Spleen (tissue), 11 donors: ENCODE measurements at regions not wholly inside any gene's neighbourhood (a gene's known extent, or its start where the extent isn't known, plus 50 kb on each side); places are given as distances from the start of the nearest gene placed in this dataset.

Source experiments
- DNase-seq: peaks from one replicate; pipeline ENCODE4 v3.0.0-alpha.2; 2020
- H3K27ac ChIP-seq, 8 donors: fragments of 200-600 bp; sonication (generic) in 7 of 8; 1 replicate in 4 of 8; 2 replicates in 4 of 8; pipeline versions ENCODE4 v1.5.0 to v1.8.0; 2016 to 2021; ENCODE audit warnings: inconsistent platforms in 4 of 8, mild to moderate bottlenecking in 4 of 8, moderate library complexity in 1 of 8
- H3K27me3 ChIP-seq, 7 donors: fragments of 200-600 bp; sonication (generic) in 6 of 7; replicated peaks in 1 of 7; 1 replicate in 4 of 7; 2 replicates in 3 of 7; pipeline versions ENCODE4 v1.5.0 to v1.8.0; 2016 to 2021; ENCODE audit warnings: inconsistent platforms in 3 of 7, mild to moderate bottlenecking in 1 of 7
- H3K36me3 ChIP-seq, 6 donors: fragments of 200-600 bp; sonication (generic) in 5 of 6; 1 replicate in 4 of 6; 2 replicates in 2 of 6; pipeline versions ENCODE4 v1.5.0 to v1.8.0; 2016 to 2021; ENCODE audit warnings: inconsistent platforms in 2 of 6
- H3K4me1 ChIP-seq, 6 donors: fragments of 200-600 bp; sonication (generic) in 5 of 6; 1 replicate in 3 of 6; 2 replicates in 3 of 6; pipeline versions ENCODE4 v1.5.0 to v1.8.0; 2016 to 2021; ENCODE audit warnings: inconsistent platforms in 3 of 6
- H3K4me3 ChIP-seq, 8 donors: fragments of 200-600 bp; sonication (generic) in 7 of 8; 1 replicate in 4 of 8; 2 replicates in 4 of 8; pipeline versions ENCODE4 v1.5.0 to v1.8.0; 2016 to 2021; ENCODE audit warnings: inconsistent platforms in 4 of 8, mild to moderate bottlenecking in 4 of 8, moderate library complexity in 2 of 8
- H3K9me3 ChIP-seq, 8 donors: fragments of 200-600 bp; sonication (generic) in 7 of 8; 1 replicate in 4 of 8; 2 replicates in 4 of 8; pipeline versions ENCODE4 v1.5.0 to v1.8.0; 2016 to 2021; ENCODE audit warnings: inconsistent platforms in 4 of 8
- POLR2A ChIP-seq, 3 donors: fragments of 450-650 bp; IDR thresholded peaks; one replicate each; pipeline ENCODE4 v1.5.1; 2017; ENCODE audit warnings: antibody characterized with exemption in 3 of 3, mild to moderate bottlenecking in 1 of 3
- POLR2AphosphoS5 ChIP-seq, 3 donors: sonication (generic); formaldehyde crosslinking; IDR thresholded peaks; one replicate each; pipeline ENCODE4 v1.5.1; 2017; ENCODE audit warnings: antibody characterized with exemption in 3 of 3
- WGBS, 5 donors: extraction: QIAGEN DNeasy Blood & Tissue Kit in 3 of 5; methylation state at CpG; one replicate each; pipeline versions ENCODE4 v1.1.5 to v1.1.7; 2013 to 2018; 5-methylcytosine and 5-hydroxymethylcytosine counted together
- intact Hi-C: fragments of 100-400 bp; cut with DNase I; formaldehyde crosslinking; loops from one replicate; pipeline ENCODE4 v1.15.0; 2023; ENCODE audit warnings: low total_unique reads
- TF ChIP-seq, protein P1 (sequence below), 11 experiments: fragments of 200-600 bp in 7 of 11; fragments of 450-650 bp in 4 of 11; sonication (generic) in 4 of 11; IDR thresholded peaks in 8 of 11; conservative IDR thresholded peaks in 3 of 11; 1 replicate in 7 of 11; 2 replicates in 4 of 11; pipeline versions ENCODE4 v1.4.0 to v1.8.0; 2016 to 2021; ENCODE audit warnings: antibody characterized with exemption in 11 of 11, inconsistent platforms in 4 of 11, mild to moderate bottlenecking in 1 of 11
- donor health status: healthy with polysubstance abuse.
- donor health status: DM: no; HTN: no; CAD: no; lungs with moderate emphysema.
- donor health status: DM: no; HTN: no; CAD: no.
- donor health status: Bipolar disorder and iron deficiency.
- donor health status: healthy.
- donor health status: DM: no; HTN: no; CAD: no.
- donor health status: DM: yes; HTN: yes; CAD: no.

DNA sequence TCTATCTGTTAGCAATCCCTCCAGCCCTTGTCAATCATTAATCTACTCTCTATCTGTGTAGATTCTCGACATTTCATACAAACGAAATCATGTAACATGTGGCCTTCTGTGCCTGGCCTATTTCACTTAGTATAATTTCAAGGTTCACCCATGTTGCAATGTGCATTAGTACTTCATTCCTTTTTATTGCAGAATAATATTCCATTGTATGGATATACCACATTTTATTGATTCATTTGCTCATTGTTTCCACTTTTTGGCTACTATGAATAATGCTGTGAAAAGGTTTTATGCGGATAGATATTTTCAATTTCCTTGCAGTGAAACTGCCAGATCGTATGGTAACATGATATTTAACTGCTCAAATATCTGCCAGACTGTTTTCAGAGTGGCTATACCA lies 100.1 kb downstream of the MIAT start:
- intact Hi-C loops, result loop anchor here (5.0 kb wide), 1 partner anchor 1045 kb away; the partner anchor contains the start of gene MN1
- H3K27me3 ChIP-seq, result no peaks in the 10 kb centered on the region
- peaks cover 0 to 13% (median 3%) of the 10 kb centered on the region in 8 donors for H3K9me3 ChIP-seq
- peaks cover 0 to 10% (median 0%) of the 10 kb centered on the region in 6 donors for H3K36me3 ChIP-seq
- H3K4me3 ChIP-seq, result no peak overlapping the region
- WGBS, 5 donors, result 95 to 98% (median 96%) methylated on average over 4 of the region's 4 CpGs
- peaks cover 0 to 10% (median 6%) of the 10 kb centered on the region in 6 donors for H3K4me1 ChIP-seq
- no peak overlapping the region for H3K27ac ChIP-seq
- TF ChIP-seq POLR2AphosphoS5 (IDR thresholded peaks at IDR 0.05) (no peak), POLR2A (IDR thresholded peaks at IDR 0.05) (no peak)
- TF ChIP-seq, protein P1, sequence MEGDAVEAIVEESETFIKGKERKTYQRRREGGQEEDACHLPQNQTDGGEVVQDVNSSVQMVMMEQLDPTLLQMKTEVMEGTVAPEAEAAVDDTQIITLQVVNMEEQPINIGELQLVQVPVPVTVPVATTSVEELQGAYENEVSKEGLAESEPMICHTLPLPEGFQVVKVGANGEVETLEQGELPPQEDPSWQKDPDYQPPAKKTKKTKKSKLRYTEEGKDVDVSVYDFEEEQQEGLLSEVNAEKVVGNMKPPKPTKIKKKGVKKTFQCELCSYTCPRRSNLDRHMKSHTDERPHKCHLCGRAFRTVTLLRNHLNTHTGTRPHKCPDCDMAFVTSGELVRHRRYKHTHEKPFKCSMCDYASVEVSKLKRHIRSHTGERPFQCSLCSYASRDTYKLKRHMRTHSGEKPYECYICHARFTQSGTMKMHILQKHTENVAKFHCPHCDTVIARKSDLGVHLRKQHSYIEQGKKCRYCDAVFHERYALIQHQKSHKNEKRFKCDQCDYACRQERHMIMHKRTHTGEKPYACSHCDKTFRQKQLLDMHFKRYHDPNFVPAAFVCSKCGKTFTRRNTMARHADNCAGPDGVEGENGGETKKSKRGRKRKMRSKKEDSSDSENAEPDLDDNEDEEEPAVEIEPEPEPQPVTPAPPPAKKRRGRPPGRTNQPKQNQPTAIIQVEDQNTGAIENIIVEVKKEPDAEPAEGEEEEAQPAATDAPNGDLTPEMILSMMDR (IDR thresholded peaks at IDR 0.05 in 8 of 11, conservative IDR thresholded peaks at IDR 0.05 in 3 of 11), result no peak
- no peak for DNase-seq

DNA sequence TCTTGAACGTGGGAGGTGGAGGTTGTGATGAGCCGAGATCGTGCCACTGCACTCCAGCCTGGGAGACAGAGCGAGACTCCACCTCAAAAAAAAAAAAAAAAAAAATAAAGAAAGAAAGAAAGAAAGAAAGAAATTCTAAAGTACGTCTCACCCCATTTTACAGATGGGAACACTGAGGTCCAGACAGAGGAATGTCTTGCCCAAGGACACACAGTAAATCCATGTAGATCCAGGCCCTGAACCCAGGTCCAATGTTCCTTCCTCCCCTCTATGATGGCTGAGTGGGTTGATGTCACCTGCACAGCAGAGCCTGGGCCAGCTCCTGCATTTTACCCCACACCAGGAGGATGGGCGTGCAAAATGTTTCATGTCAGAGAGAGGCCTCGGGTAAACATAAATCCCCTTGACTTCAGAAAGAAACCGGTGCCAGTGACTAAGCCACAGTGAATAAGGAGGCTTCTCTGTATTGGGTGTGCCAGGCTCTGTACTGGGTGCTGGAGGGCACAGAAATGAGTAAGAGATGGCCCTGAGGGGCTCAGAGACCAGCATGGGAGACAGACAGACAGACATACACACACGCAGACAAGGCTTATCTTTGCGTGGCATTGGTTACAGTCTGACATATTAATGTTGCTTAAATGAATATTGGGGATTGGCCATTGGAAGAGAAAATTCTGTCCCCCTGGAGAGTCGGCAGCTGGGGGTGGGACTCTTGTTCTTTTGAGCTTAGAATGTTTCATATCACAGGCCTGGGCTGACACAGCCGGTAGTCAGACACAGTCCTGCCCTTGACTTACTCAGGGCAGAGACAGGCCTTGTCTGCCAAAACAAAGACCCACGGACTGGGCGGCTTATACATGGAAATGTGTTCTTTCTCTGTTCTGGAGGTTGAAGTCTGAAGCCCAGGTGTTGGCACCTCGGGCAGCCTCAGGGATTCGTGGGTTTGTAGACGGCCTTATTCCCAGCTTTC lies 105.4 kb downstream of the MIAT start:
- WGBS, 5 donors, result 93 to 96% (median 95%) methylated on average over 17 of the region's 17 CpGs
- H3K27ac ChIP-seq, result no peak overlapping the region
- H3K36me3 ChIP-seq, result peaks cover 0 to 32% (median 18%) of the 10 kb centered on the region in 6 donors
- TF ChIP-seq, protein P1 (IDR thresholded peaks at IDR 0.05 in 8 of 11, conservative IDR thresholded peaks at IDR 0.05 in 3 of 11), result no peak
- TF ChIP-seq POLR2AphosphoS5 (IDR thresholded peaks at IDR 0.05) (no peak), POLR2A (IDR thresholded peaks at IDR 0.05) (no peak)
- intact Hi-C loops, result no loop called here
- H3K4me3 ChIP-seq, result no peak overlapping the region
- no peak for DNase-seq
- H3K4me1 ChIP-seq, result no peaks in the 10 kb centered on the region
- H3K9me3 ChIP-seq, result peaks cover 0 to 13% (median 8%) of the 10 kb centered on the region in 8 donors
- H3K27me3 ChIP-seq, result no peaks in the 10 kb centered on the region

DNA sequence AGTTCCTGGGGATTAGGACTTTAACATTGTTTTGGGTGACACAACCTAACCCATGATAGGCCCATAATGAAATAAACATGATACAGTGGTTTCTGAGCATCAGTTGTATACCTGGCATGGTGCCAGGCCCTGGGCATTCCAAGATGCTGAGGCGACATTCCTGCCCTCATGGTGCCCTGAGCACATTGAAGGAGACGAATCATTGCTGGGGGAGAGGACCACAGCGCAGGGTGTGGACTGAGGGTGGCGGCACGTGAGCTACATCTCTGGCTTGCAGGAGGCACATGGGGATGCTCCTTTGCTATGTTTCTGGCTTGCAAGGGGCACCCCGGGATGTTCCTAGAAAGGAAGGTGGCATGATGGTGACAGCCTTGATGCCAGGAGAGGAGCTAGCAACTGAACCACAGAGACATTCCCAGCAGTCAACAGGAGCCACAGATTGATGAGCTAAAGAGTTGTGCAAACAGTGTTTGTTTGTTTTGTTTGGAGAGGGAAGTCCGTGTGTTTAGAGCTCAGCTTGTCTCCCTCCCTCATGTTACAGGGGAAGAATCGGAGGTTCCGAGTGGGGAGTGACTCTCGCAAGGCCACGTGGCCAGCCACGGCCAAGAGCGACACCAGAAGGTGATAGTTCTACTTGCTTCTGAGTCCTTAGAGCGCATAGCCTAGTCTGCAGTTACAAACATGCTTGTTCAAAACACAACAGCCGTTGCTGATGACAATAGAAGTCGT lies 106.4 kb downstream of the MIAT start:
- no peak for DNase-seq
- no peak overlapping the region for H3K27ac ChIP-seq
- H3K36me3 ChIP-seq, result peaks cover 0 to 34% (median 18%) of the 10 kb centered on the region in 6 donors
- H3K4me3 ChIP-seq, result no peak overlapping the region
- WGBS, 5 donors, result 85 to 91% (median 87%) methylated on average over 14 to 16 of the region's 16 CpGs
- intact Hi-C loops, result no loop called here
- H3K4me1 ChIP-seq, result no peaks in the 10 kb centered on the region
- TF ChIP-seq POLR2AphosphoS5 (IDR thresholded peaks at IDR 0.05) (no peak), POLR2A (IDR thresholded peaks at IDR 0.05) (no peak)
- TF ChIP-seq, protein P1 (IDR thresholded peaks at IDR 0.05 in 8 of 11, conservative IDR thresholded peaks at IDR 0.05 in 3 of 11), result no peak
- peaks cover 0 to 13% (median 8%) of the 10 kb centered on the region in 8 donors for H3K9me3 ChIP-seq
- no peaks in the 10 kb centered on the region for H3K27me3 ChIP-seq
